Tibial artery (tissue), 4 donors: ENCODE measurements at regions not wholly inside any gene's neighbourhood (a gene's known extent, or its start where the extent isn't known, plus 50 kb on each side); places are given as distances from the start of the nearest gene placed in this dataset.

ENCODE experiments used
- DNase-seq, 2 donors: peaks; one replicate each; pipeline ENCODE4 v3.0.0-alpha.2; 2019
- H3K27ac ChIP-seq, 2 donors: fragments of 200-600 bp; sonication (generic) in 1 of 2; 1 replicate in 1 of 2; 2 replicates in 1 of 2; pipeline ENCODE4 v1.5.1; 2018 to 2019; ENCODE audit warnings: mild to moderate bottlenecking in 1 of 2
- H3K27me3 ChIP-seq, 2 donors: fragments of 200-600 bp; sonication (generic) in 1 of 2; one replicate each; pipeline versions ENCODE4 v1.5.1 to v1.6.0; 2016 to 2019
- H3K36me3 ChIP-seq, 3 donors: fragments of 200-600 bp; sonication (generic) in 2 of 3; one replicate each; pipeline ENCODE4 v1.5.1; 2016 to 2019; ENCODE audit warnings: mild to moderate bottlenecking in 2 of 3
- H3K4me1 ChIP-seq, 4 donors: fragments of 200-600 bp; sonication (generic) in 2 of 4; 1 replicate in 3 of 4; 2 replicates in 1 of 4; pipeline ENCODE4 v1.5.1; 2016 to 2019
- H3K4me3 ChIP-seq, 2 donors: fragments of 200-600 bp; sonication (generic) in 1 of 2; 1 replicate in 1 of 2; 2 replicates in 1 of 2; pipeline ENCODE4 v1.5.1; 2018 to 2019; ENCODE audit warnings: mild to moderate bottlenecking in 2 of 2
- H3K9me3 ChIP-seq, 3 donors: fragments of 200-600 bp; sonication (generic) in 1 of 3; one replicate each; pipeline ENCODE4 v1.5.1; 2016 to 2019
- intact Hi-C: fragments of 100-400 bp; cut with DNase I; formaldehyde crosslinking; loops from one replicate; pipeline ENCODE4 v1.15.0; 2023; ENCODE audit warnings: low total_unique reads
- TF ChIP-seq, protein P1 (sequence below), 2 experiments: fragments of 200-600 bp in 1 of 2; fragments of 450-650 bp in 1 of 2; IDR thresholded peaks; one replicate each; pipeline ENCODE4 v1.5.1; 2017 to 2019; ENCODE audit warnings: antibody characterized with exemption in 2 of 2, mild to moderate bottlenecking in 1 of 2, moderate library complexity in 1 of 2

GRCh38 chr15:79608066-79608864 lies 176.1 kb downstream of the MINAR1 start:
- no peak overlapping the region for H3K4me3 ChIP-seq
- peaks cover 0 to 4% of the 10 kb centered on the region in 2 donors for H3K27me3 ChIP-seq
- TF ChIP-seq, protein P1, sequence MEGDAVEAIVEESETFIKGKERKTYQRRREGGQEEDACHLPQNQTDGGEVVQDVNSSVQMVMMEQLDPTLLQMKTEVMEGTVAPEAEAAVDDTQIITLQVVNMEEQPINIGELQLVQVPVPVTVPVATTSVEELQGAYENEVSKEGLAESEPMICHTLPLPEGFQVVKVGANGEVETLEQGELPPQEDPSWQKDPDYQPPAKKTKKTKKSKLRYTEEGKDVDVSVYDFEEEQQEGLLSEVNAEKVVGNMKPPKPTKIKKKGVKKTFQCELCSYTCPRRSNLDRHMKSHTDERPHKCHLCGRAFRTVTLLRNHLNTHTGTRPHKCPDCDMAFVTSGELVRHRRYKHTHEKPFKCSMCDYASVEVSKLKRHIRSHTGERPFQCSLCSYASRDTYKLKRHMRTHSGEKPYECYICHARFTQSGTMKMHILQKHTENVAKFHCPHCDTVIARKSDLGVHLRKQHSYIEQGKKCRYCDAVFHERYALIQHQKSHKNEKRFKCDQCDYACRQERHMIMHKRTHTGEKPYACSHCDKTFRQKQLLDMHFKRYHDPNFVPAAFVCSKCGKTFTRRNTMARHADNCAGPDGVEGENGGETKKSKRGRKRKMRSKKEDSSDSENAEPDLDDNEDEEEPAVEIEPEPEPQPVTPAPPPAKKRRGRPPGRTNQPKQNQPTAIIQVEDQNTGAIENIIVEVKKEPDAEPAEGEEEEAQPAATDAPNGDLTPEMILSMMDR (IDR thresholded peaks at IDR 0.05): no peak
- intact Hi-C loops: no loop called here
- no peak overlapping the region for H3K27ac ChIP-seq
- no peaks in the 10 kb centered on the region for H3K36me3 ChIP-seq
- no peaks in the 10 kb centered on the region for H3K9me3 ChIP-seq
- no peaks in the 10 kb centered on the region for H3K4me1 ChIP-seq
- no peak for DNase-seq

DNA sequence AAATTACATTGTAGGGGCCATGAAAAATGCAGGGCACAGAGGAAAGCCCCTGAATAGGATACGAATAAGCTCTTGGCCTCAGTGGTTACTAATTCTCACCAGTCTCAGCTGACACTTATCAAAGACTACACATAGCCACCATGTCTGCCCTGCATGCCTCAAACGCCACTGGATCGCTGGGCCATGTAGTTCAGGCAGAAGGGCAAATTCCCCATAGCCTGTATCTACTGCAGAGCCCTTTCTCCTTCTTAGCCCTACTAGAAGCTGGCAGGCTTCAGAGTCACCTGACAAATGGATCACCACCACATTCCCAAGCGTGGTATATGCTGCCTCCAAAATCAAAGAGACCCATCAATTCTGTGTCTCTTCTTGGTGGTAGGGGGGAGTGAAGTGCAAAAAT lies 177.4 kb downstream of the MINAR1 start:
- intact Hi-C loops: no loop called here
- H3K27me3 ChIP-seq: peaks cover 0 to 4% of the 10 kb centered on the region in 2 donors
- H3K36me3 ChIP-seq: no peaks in the 10 kb centered on the region
- no peak for DNase-seq
- H3K27ac ChIP-seq: no peak overlapping the region
- H3K4me1 ChIP-seq: no peaks in the 10 kb centered on the region
- H3K4me3 ChIP-seq: no peak overlapping the region
- H3K9me3 ChIP-seq: no peaks in the 10 kb centered on the region
- TF ChIP-seq, protein P1 (IDR thresholded peaks at IDR 0.05): no peak

DNA sequence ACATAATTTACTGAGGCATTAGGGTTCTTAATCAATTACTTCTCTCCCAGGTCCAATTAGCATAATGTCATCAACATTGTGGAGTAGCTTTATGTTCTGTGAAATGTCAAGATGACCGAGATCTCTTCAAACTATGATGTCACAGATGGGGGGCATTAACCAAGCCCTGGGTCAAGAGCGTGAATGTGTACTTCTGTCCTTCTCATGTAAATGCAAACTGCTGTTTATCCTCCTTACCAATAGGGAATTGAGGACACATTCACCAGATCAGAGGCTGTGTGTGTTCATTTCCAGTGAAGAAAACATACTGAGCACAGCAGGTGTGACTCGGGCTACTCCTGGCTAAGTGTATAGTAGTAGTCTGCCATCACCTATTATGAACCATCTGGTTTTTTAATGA lies 177.9 kb downstream of the MINAR1 start:
- TF ChIP-seq, protein P1 (IDR thresholded peaks at IDR 0.05): no peak
- no peaks in the 10 kb centered on the region for H3K4me1 ChIP-seq
- no peak overlapping the region for H3K27ac ChIP-seq
- intact Hi-C loops: no loop called here
- no peak overlapping the region for H3K4me3 ChIP-seq
- peaks cover 0 to 4% of the 10 kb centered on the region in 2 donors for H3K27me3 ChIP-seq
- H3K36me3 ChIP-seq: no peaks in the 10 kb centered on the region
- no peaks in the 10 kb centered on the region for H3K9me3 ChIP-seq
- no peak for DNase-seq

DNA sequence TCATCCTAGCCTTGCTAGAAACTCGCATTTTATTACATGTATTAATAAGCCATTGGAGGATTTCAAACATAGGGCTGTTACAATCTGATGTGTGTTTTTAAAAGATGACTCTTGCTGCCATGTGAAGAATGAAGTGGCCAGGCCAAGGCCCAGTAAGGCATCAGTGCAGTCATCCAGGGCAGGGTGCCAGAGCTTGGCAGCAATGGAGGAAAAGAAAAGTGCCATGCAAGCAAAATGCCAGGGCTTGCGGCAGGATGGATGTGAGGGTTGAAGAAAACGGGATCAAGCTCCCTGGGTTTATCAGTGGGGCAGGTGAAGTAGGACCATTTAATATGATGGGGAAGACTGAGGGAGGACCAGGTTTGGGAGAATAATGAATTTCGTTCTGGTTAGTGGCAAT lies 183.6 kb downstream of the MINAR1 start:
- TF ChIP-seq, protein P1 (IDR thresholded peaks at IDR 0.05): no peak
- H3K4me1 ChIP-seq: no peaks in the 10 kb centered on the region
- no peaks in the 10 kb centered on the region for H3K36me3 ChIP-seq
- intact Hi-C loops: no loop called here
- no peaks in the 10 kb centered on the region for H3K9me3 ChIP-seq
- DNase-seq: no peak
- peaks cover 0 to 4% of the 10 kb centered on the region in 2 donors for H3K27me3 ChIP-seq
- H3K4me3 ChIP-seq: no peak overlapping the region
- no peak overlapping the region for H3K27ac ChIP-seq

GRCh38 chr15:79617071-79617470 lies 184.9 kb downstream of the MINAR1 start:
- TF ChIP-seq, protein P1 (IDR thresholded peaks at IDR 0.05): no peak
- H3K4me3 ChIP-seq: no peak overlapping the region
- DNase-seq: no peak
- no peaks in the 10 kb centered on the region for H3K9me3 ChIP-seq
- H3K4me1 ChIP-seq: no peaks in the 10 kb centered on the region
- no peaks in the 10 kb centered on the region for H3K27me3 ChIP-seq
- intact Hi-C loops: no loop called here
- H3K27ac ChIP-seq: no peak overlapping the region
- no peaks in the 10 kb centered on the region for H3K36me3 ChIP-seq
